ENCODE measurements at regions not wholly inside any gene's neighbourhood (a gene's known extent, or its start where the extent isn't known, plus 50 kb on each side); places are given as distances from the start of the nearest gene placed in this dataset.

DNA sequence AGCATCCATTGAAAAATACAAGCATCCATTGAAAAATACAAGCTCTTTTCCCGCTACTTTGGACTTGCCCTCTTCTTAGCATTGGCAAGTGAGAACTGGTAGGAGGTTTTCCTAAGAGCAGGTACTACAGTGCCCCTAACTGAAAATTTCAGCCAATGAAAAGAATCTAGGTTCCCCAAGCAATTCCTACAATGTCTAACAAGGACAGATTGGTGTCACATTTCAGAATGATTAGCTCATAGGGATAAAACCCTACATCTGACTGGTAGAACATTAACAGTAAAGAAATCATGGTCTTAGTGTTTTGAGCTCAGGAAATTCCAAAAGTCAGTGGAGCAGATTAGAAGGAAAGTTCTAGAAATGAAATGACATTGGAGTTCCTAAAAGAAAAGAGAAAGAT is 68.6 kb upstream of the QRFPR start:
- TF ChIP-seq CTCF (IDR thresholded peaks at IDR 0.05; ENCODE audit: insufficient read depth, low read length) = no peak
- TF ChIP-seq, protein P1, sequence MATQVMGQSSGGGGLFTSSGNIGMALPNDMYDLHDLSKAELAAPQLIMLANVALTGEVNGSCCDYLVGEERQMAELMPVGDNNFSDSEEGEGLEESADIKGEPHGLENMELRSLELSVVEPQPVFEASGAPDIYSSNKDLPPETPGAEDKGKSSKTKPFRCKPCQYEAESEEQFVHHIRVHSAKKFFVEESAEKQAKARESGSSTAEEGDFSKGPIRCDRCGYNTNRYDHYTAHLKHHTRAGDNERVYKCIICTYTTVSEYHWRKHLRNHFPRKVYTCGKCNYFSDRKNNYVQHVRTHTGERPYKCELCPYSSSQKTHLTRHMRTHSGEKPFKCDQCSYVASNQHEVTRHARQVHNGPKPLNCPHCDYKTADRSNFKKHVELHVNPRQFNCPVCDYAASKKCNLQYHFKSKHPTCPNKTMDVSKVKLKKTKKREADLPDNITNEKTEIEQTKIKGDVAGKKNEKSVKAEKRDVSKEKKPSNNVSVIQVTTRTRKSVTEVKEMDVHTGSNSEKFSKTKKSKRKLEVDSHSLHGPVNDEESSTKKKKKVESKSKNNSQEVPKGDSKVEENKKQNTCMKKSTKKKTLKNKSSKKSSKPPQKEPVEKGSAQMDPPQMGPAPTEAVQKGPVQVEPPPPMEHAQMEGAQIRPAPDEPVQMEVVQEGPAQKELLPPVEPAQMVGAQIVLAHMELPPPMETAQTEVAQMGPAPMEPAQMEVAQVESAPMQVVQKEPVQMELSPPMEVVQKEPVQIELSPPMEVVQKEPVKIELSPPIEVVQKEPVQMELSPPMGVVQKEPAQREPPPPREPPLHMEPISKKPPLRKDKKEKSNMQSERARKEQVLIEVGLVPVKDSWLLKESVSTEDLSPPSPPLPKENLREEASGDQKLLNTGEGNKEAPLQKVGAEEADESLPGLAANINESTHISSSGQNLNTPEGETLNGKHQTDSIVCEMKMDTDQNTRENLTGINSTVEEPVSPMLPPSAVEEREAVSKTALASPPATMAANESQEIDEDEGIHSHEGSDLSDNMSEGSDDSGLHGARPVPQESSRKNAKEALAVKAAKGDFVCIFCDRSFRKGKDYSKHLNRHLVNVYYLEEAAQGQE (IDR thresholded peaks at IDR 0.05; ENCODE audit: insufficient replicate concordance, low read depth) = no peak
- no peak for TF ChIP-seq POLR2AphosphoS5 (IDR thresholded peaks at IDR 0.05; ENCODE audit: low read depth)

All from HL-60 (cell line).